ENCODE measurements at regions not wholly inside any gene's neighbourhood (a gene's known extent, or its start where the extent isn't known, plus 50 kb on each side); places are given as distances from the start of the nearest gene placed in this dataset.

- DNase-seq: no peak
Measured at GRCh38 chr15:62445244-62445643, 280.2 kb upstream of the C2CD4B start.

- no peak for DNase-seq
Measured at GRCh38 chr15:62446984-62447383, 281.9 kb upstream of the C2CD4B start.

- no peak for DNase-seq
Measured at GRCh38 chr15:62447742-62448141, 282.7 kb upstream of the C2CD4B start.

GRCh38 chr15:62449638-62450037, 284.6 kb upstream of the C2CD4B start:
- no peak for DNase-seq

GRCh38 chr15:62450061-62450460, 285.0 kb upstream of the C2CD4B start:
- DNase-seq: no peak

- DNase-seq: no peak
Measured at GRCh38 chr15:62452026-62452425, 286.9 kb upstream of the C2CD4B start.

- no peak for DNase-seq
Measured at GRCh38 chr15:62452667-62453066, 287.6 kb upstream of the C2CD4B start.

GRCh38 chr15:62453375-62453774, 288.3 kb upstream of the C2CD4B start:
- no peak for DNase-seq

GRCh38 chr15:62453981-62454380, 288.9 kb upstream of the C2CD4B start:
- no peak for DNase-seq

- DNase-seq: no peak
Measured at GRCh38 chr15:62454567-62455172, 289.6 kb upstream of the C2CD4B start.

- DNase-seq: peak in 1 of 2 experiments; percentile 17
Measured at GRCh38 chr15:62455441-62455921, 290.4 kb upstream of the C2CD4B start.

GRCh38 chr15:62456011-62456920, 291.2 kb upstream of the C2CD4B start:
- no peak for DNase-seq

- DNase-seq: no peak
Measured at GRCh38 chr15:62457100-62457499, 292.0 kb upstream of the C2CD4B start.

- DNase-seq: no peak
Measured at GRCh38 chr15:62459875-62460274, 294.8 kb upstream of the C2CD4B start.

GRCh38 chr15:62462268-62462667, 297.2 kb upstream of the C2CD4B start:
- DNase-seq: no peak

GRCh38 chr15:62462721-62463120, 297.6 kb upstream of the C2CD4B start:
- DNase-seq: no peak

- DNase-seq: no peak
Measured at GRCh38 chr15:62464705-62465104, 299.6 kb upstream of the C2CD4B start.

GRCh38 chr15:62465173-62465572, 300.1 kb upstream of the C2CD4B start:
- no peak for DNase-seq

- DNase-seq: no peak
Measured at GRCh38 chr15:62469478-62469873, 304.4 kb upstream of the C2CD4B start.

GRCh38 chr15:62469874-62470688, 305.0 kb upstream of the C2CD4B start:
- no peak for DNase-seq

- DNase-seq: no peak
Measured at GRCh38 chr15:62472616-62473299, 307.7 kb upstream of the C2CD4B start.

- no peak for DNase-seq
Measured at GRCh38 chr15:62474021-62474770, 309.1 kb upstream of the C2CD4B start.

Measured in cerebellar nuclear complex (tissue), 1 donor.